GM12878 (cell line): ENCODE measurements at regions not wholly inside any gene's neighbourhood (a gene's known extent, or its start where the extent isn't known, plus 50 kb on each side); places are given as distances from the start of the nearest gene placed in this dataset.

Source experiments
- ATAC-seq: fragments of 200-7000 bp; cut with Tn5 transposase; 3 replicates; pipeline ENCODE4 v1.9.1; 2020; ENCODE audit warnings: mild to moderate bottlenecking, moderate library complexity
- BruUV-seq: library from RNA; stranded (reverse); fragments of 400-500 nt; replicated peaks from 2 replicates; lab custom pipeline; 2021; lab: Mats Ljungman, UMichigan
- CTCF ChIA-PET: fragments of 300-600 bp; sonication (Branson Sonifier 250); formaldehyde crosslinking; extraction: SDS; loops from one replicate; lab custom pipeline; 2021; ENCODE audit warnings: inconsistent platforms; lab: Yijun Ruan, JAX
- POLR2A ChIA-PET: fragments of 350-600 bp; formaldehyde crosslinking; extraction: SDS; loops from one replicate; lab custom pipeline; 2021; ENCODE audit warnings: inconsistent platforms; lab: Charles Lee
- RAD21 ChIA-PET: fragments of 300-600 bp; sonication (Branson Sonifier 250); formaldehyde crosslinking; loops from one replicate; lab custom pipeline; 2023; ENCODE audit warnings: antibody characterized with exemption; ENCODE audit not compliant: unreplicated experiment; lab: Charles Lee
- SMC1A ChIA-PET: fragments of 300-600 bp; sonication (Branson Sonifier 250); formaldehyde crosslinking; loops from one replicate; lab custom pipeline; 2023; ENCODE audit not compliant: unreplicated experiment, uncharacterized antibody; lab: Charles Lee
- DNase-seq: peaks from one replicate; pipeline ENCODE4 v3.0.0-alpha.2; 2011; ENCODE audit warnings: low read depth, low spot score
- FAIRE-seq: peaks from 3 replicates; lab custom pipeline; 2011; peaks lifted over from hg19 to GRCh38; lab: Jason Lieb, UNC
- H2AFZ ChIP-seq: 2 replicates; pipeline ENCODE4 v1.6.0; 2011; ENCODE audit warnings: low read depth, low read length, control low read depth; ENCODE audit not compliant: control insufficient read depth
- H3K27ac ChIP-seq: 2 replicates; pipeline ENCODE4 v1.5.1; 2011; ENCODE audit warnings: control low read depth; ENCODE audit not compliant: control insufficient read depth, insufficient read depth
- H3K27me3 ChIP-seq, 2 experiments: replicated peaks in 1 of 2; 2 replicates each; pipeline versions ENCODE4 v1.6.0 to v1.6.1; 2011; ENCODE audit warnings: low read length in 1 of 2; ENCODE audit not compliant: control insufficient read depth in 2 of 2, insufficient read depth in 2 of 2
- H3K36me3 ChIP-seq, 2 experiments: 2 replicates each; pipeline ENCODE4 v1.5.1; 2011; ENCODE audit warnings: low read length in 1 of 2; ENCODE audit not compliant: control insufficient read depth in 2 of 2, insufficient read depth in 2 of 2
- H3K4me1 ChIP-seq: 2 replicates; pipeline ENCODE4 v1.6.1; 2011; ENCODE audit warnings: mild to moderate bottlenecking, low read length, moderate library complexity, mixed read lengths; ENCODE audit not compliant: control insufficient read depth, insufficient read depth
- H3K4me2 ChIP-seq: 2 replicates; pipeline ENCODE4 v1.6.0; 2011; ENCODE audit warnings: control low read depth; ENCODE audit not compliant: control insufficient read depth, insufficient read depth
- H3K4me3 ChIP-seq: fragments of 200-600 bp; sonication (generic); 2 replicates; pipeline ENCODE4 v1.5.1; 2016
- H3K79me2 ChIP-seq: 2 replicates; pipeline ENCODE4 v1.6.0; 2011; ENCODE audit warnings: low read length; ENCODE audit not compliant: control insufficient read depth, insufficient read depth
- H3K9ac ChIP-seq: 2 replicates; pipeline ENCODE4 v1.8.0; 2011; ENCODE audit warnings: low read length, control low read depth, mixed read lengths; ENCODE audit not compliant: control insufficient read depth, insufficient read depth
- H3K9me3 ChIP-seq: replicated peaks from 3 replicates; pipeline ENCODE4 v1.5.1; 2011; ENCODE audit warnings: mild to moderate bottlenecking, low read length; ENCODE audit not compliant: control insufficient read depth, insufficient read depth
- H4K20me1 ChIP-seq: 2 replicates; pipeline ENCODE4 v1.6.0; 2011; ENCODE audit not compliant: control insufficient read depth, insufficient read depth
- ATF2 ChIP-seq: IDR thresholded peaks from 2 replicates; pipeline ENCODE4 v1.6.1; 2012; ENCODE audit warnings: low read length, inconsistent platforms
- ATF3 ChIP-seq: IDR thresholded peaks from 2 replicates; pipeline ENCODE4 v1.6.1; 2011; ENCODE audit warnings: low read depth, mild to moderate bottlenecking, low read length, moderate library complexity, borderline replicate concordance; ENCODE audit errors: extremely low read depth
- BMI1 ChIP-seq: fragments of 450-650 bp; IDR thresholded peaks from 2 replicates; pipeline ENCODE4 v1.6.1; 2016; ENCODE audit warnings: mild to moderate bottlenecking, moderate library complexity, borderline replicate concordance
- GATAD2B ChIP-seq: fragments of 450-650 bp; conservative IDR thresholded peaks from 2 replicates; pipeline ENCODE4 v1.6.1; 2017; ENCODE audit warnings: low read depth, mild to moderate bottlenecking, moderate library complexity
- HSF1 ChIP-seq: fragments of 150-350 bp; IDR thresholded peaks from 2 replicates; pipeline ENCODE4 v1.6.1; 2014; ENCODE audit warnings: mild to moderate bottlenecking, low read depth, low read length
- KAT2A ChIP-seq: conservative IDR thresholded peaks from 2 replicates; pipeline ENCODE4 v1.6.1; 2011; ENCODE audit warnings: low read depth, low read length; ENCODE audit not compliant: control insufficient read depth
- MEF2A ChIP-seq: IDR thresholded peaks from 2 replicates; pipeline ENCODE4 v1.6.1; 2011; ENCODE audit warnings: low read depth, mild to moderate bottlenecking, low read length, moderate library complexity; ENCODE audit not compliant: insufficient read depth
- PRDM15 ChIP-seq: fragments of 450-650 bp; formaldehyde crosslinking; IDR thresholded peaks from 2 replicates; pipeline ENCODE4 v1.4.0; 2020; ENCODE audit warnings: mild to moderate bottlenecking, moderate library complexity
- SMARCA5 ChIP-seq: fragments of 450-650 bp; IDR thresholded peaks from 2 replicates; pipeline ENCODE4 v1.6.1; 2017; ENCODE audit warnings: mild to moderate bottlenecking
- SUZ12 ChIP-seq: fragments of 200-600 bp; sonication (generic); IDR thresholded peaks from one replicate; pipeline ENCODE4 v1.6.1; 2018; ENCODE audit warnings: antibody characterized with exemption, mild to moderate bottlenecking; ENCODE audit not compliant: unreplicated experiment
- USF2 ChIP-seq: IDR thresholded peaks from 2 replicates; pipeline ENCODE4 v1.6.1; 2011; ENCODE audit warnings: low read depth, low read length, improper control_type of control experiment, borderline replicate concordance
- YBX1 ChIP-seq: fragments of 450-650 bp; IDR thresholded peaks from 2 replicates; pipeline ENCODE4 v1.6.1; 2016; ENCODE audit warnings: antibody characterized with exemption
- ZBED1 ChIP-seq: IDR thresholded peaks from 2 replicates; pipeline ENCODE4 v1.6.1; 2016; ENCODE audit warnings: borderline replicate concordance
- ZBTB33 ChIP-seq: fragments of 450-650 bp; IDR thresholded peaks from 2 replicates; pipeline ENCODE4 v1.6.1; 2017; ENCODE audit warnings: mild to moderate bottlenecking
- ZNF217 ChIP-seq: fragments of 450-650 bp; IDR thresholded peaks from 2 replicates; pipeline ENCODE4 v1.6.1; 2017; ENCODE audit warnings: antibody characterized with exemption, mild to moderate bottlenecking
- WGBS: methylation state at CpG from one replicate; pipeline ENCODE4 v1.1.6; 2016; ENCODE audit warnings: low lambda C conversion rate; ENCODE audit not compliant: insufficient replicate concordance, insufficient coverage; ENCODE audit errors: missing lambda C conversion rate; 5-methylcytosine and 5-hydroxymethylcytosine counted together
- in situ Hi-C: fragments of 300-500 bp; cut with MboI; formaldehyde crosslinking; loops from 9 replicates; pipeline ENCODE4 v1.14.3; 2018; ENCODE audit warnings: mixed read lengths
- intact Hi-C: fragments of 100-400 bp; cut with micrococcal nuclease; formaldehyde crosslinking; loops from one replicate; pipeline ENCODE4 v1.14.2; 2022; ENCODE audit not compliant: unreplicated experiment

GRCh38 chr14:29064305-29064900 lies 297.8 kb downstream of the FOXG1 start:
- no peak for FAIRE-seq
- no TSS peak for BruUV-seq
- ChIA-PET RAD21 (no interaction called here), CTCF (no interaction called here), POLR2A (no interaction called here), SMC1A (no interaction called here)
- Histone ChIP-seq H3K27ac (no peak overlapping the region), H3K79me2 (no peaks in the 10 kb centered on the region), H3K9me3 (no peaks in the 10 kb centered on the region), H2AFZ (no peak overlapping the region), H3K4me2 (no peak overlapping the region), H3K9ac (no peak overlapping the region), H4K20me1 (no peaks in the 10 kb centered on the region), H3K4me3 (no peak overlapping the region), H3K27me3 (no peaks in the 10 kb centered on the region), H3K4me1 (no peaks in the 10 kb centered on the region), H3K36me3 (no peaks in the 10 kb centered on the region)
- ATAC-seq, result no peak
- in situ Hi-C loops, result no loop called here
- intact Hi-C loops, result no loop called here
- WGBS, result 1% methylated on average over 3 of the region's 3 CpGs
- DNase-seq, result no peak
- TF ChIP-seq USF2 (no peak), GATAD2B (no peak), ZBED1 (no peak), MEF2A (no peak), SMARCA5 (no peak), KAT2A (no peak), HSF1 (no peak), ATF2 (no peak), PRDM15 (CRISPR knock-in tag) (no peak), ZBTB33 (no peak), ATF3 (no peak), SUZ12 (no peak), ZNF217 (no peak), YBX1 (no peak), BMI1 (no peak)
